Neural progenitor cell (in vitro differentiated cells): ENCODE measurements at regions not wholly inside any gene's neighbourhood (a gene's known extent, or its start where the extent isn't known, plus 50 kb on each side); places are given as distances from the start of the nearest gene placed in this dataset.
A peak's percentile ranks its signal among the peaks of the same experiment; 100 is the strongest.

ENCODE experiments used
- DNase-seq: peaks from one replicate; pipeline ENCODE4 v3.0.0-alpha.2; 2016; ENCODE audit warnings: low spot score
- H2AFZ ChIP-seq: fragments of 200-600 bp; sonication (generic); replicated peaks from 2 replicates; pipeline ENCODE4 v1.6.1; 2016; ENCODE audit warnings: antibody characterized with exemption
- H3F3A ChIP-seq: fragments of 200-600 bp; sonication (generic); 2 replicates; pipeline ENCODE4 v1.6.1; 2016; ENCODE audit warnings: antibody characterized with exemption, low read depth
- H3K27ac ChIP-seq: fragments of 200-600 bp; sonication (generic); 2 replicates; pipeline ENCODE4 v1.5.1; 2016; ENCODE audit warnings: mild to moderate bottlenecking
- H3K27me3 ChIP-seq: fragments of 200-600 bp; sonication (generic); 2 replicates; pipeline ENCODE4 v1.6.1; 2016; ENCODE audit warnings: mild to moderate bottlenecking, moderate library complexity
- H3K36me3 ChIP-seq: fragments of 200-600 bp; sonication (generic); 2 replicates; pipeline ENCODE4 v1.5.1; 2016
- H3K4me1 ChIP-seq: fragments of 200-600 bp; sonication (generic); 2 replicates; pipeline ENCODE4 v1.6.1; 2016; ENCODE audit warnings: mixed run types
- H3K4me2 ChIP-seq: fragments of 200-600 bp; sonication (generic); 2 replicates; pipeline ENCODE4 v1.6.1; 2016
- H3K4me3 ChIP-seq: fragments of 200-600 bp; sonication (generic); 2 replicates; pipeline ENCODE4 v1.5.1; 2016
- H3K79me2 ChIP-seq: fragments of 200-600 bp; sonication (generic); 2 replicates; pipeline ENCODE4 v1.6.1; 2016; ENCODE audit warnings: low read depth
- H3K9ac ChIP-seq: fragments of 200-600 bp; sonication (generic); 2 replicates; pipeline ENCODE4 v1.6.1; 2016
- H3K9me3 ChIP-seq: fragments of 200-600 bp; sonication (generic); 2 replicates; pipeline ENCODE4 v1.5.1; 2016; ENCODE audit warnings: low read depth
- H4K20me1 ChIP-seq: fragments of 200-600 bp; sonication (generic); 2 replicates; pipeline ENCODE4 v1.6.1; 2016; ENCODE audit warnings: low read depth
- H3K27ac Mint-ChIP-seq: 3 replicates; pipeline ENCODE4 v1.8.0; 2021; ENCODE audit warnings: mixed read lengths
- H3K27me3 Mint-ChIP-seq: 2 replicates; pipeline ENCODE4 v1.8.0; 2022; ENCODE audit warnings: low read depth, mild to moderate bottlenecking, inconsistent platforms, moderate library complexity, mixed read lengths; ENCODE audit not compliant: insufficient read depth
- H3K36me3 Mint-ChIP-seq: 3 replicates; pipeline ENCODE4 v1.8.0; 2021; ENCODE audit warnings: mixed read lengths
- H3K4me1 Mint-ChIP-seq: 3 replicates; pipeline ENCODE4 v1.8.0; 2021; ENCODE audit warnings: mixed read lengths
- H3K4me3 Mint-ChIP-seq: 3 replicates; pipeline ENCODE4 v1.8.0; 2021; ENCODE audit warnings: mild to moderate bottlenecking, moderate library complexity, mixed read lengths
- H3K9me3 Mint-ChIP-seq: 3 replicates; pipeline ENCODE4 v1.8.0; 2020; ENCODE audit warnings: mixed read lengths
- CTCF ChIP-seq: fragments of 200-600 bp; sonication (generic); IDR thresholded peaks from 2 replicates; pipeline ENCODE4 v1.5.1; 2017; ENCODE audit warnings: antibody characterized with exemption, mild to moderate bottlenecking
- EZH2 ChIP-seq: fragments of 200-600 bp; sonication (generic); IDR thresholded peaks from 2 replicates; pipeline ENCODE4 v1.6.1; 2017; ENCODE audit warnings: antibody characterized with exemption, mild to moderate bottlenecking, moderate library complexity
- EZH2phosphoT487 ChIP-seq: fragments of 200-600 bp; sonication (generic); IDR thresholded peaks from 2 replicates; pipeline ENCODE4 v1.6.1; 2017; ENCODE audit warnings: antibody characterized with exemption

GRCh38 chr11:112519751-112520150 is 259.1 kb upstream of the PLET1 start:
- Mint-ChIP-seq H3K4me1 (peaks cover 35% of the 10 kb centered on the region), H3K4me3 (no peak overlapping the region), H3K36me3 (no peaks in the 10 kb centered on the region), H3K9me3 (peaks cover 4% of the 10 kb centered on the region), H3K27me3 (peaks cover 12% of the 10 kb centered on the region), H3K27ac (peak overlapping the region; percentile 76)
- Histone ChIP-seq H3K79me2 (no peaks in the 10 kb centered on the region), H4K20me1 (no peaks in the 10 kb centered on the region), H3K4me1 (peaks cover 17% of the 10 kb centered on the region), H3K4me2 (no peak overlapping the region), H3F3A (peaks cover 15% of the 10 kb centered on the region), H3K9ac (no peak overlapping the region), H3K36me3 (no peaks in the 10 kb centered on the region), H3K9me3 (no peaks in the 10 kb centered on the region), H3K4me3 (no peak overlapping the region), H2AFZ (no peak overlapping the region), H3K27ac (no peak overlapping the region), H3K27me3 (no peaks in the 10 kb centered on the region)
- no peak for DNase-seq
- TF ChIP-seq EZH2 (no peak), EZH2phosphoT487 (no peak), CTCF (no peak)

GRCh38 chr11:112520354-112520753 is 259.7 kb upstream of the PLET1 start:
- Histone ChIP-seq H3K36me3 (no peaks in the 10 kb centered on the region), H3K27me3 (no peaks in the 10 kb centered on the region), H3F3A (peaks cover 15% of the 10 kb centered on the region), H4K20me1 (no peaks in the 10 kb centered on the region), H3K9ac (no peak overlapping the region), H3K4me2 (no peak overlapping the region), H3K79me2 (no peaks in the 10 kb centered on the region), H3K4me3 (no peak overlapping the region), H3K9me3 (no peaks in the 10 kb centered on the region), H3K4me1 (peaks cover 17% of the 10 kb centered on the region), H3K27ac (no peak overlapping the region), H2AFZ (no peak overlapping the region)
- H3K9me3 Mint-ChIP-seq = peaks cover 4% of the 10 kb centered on the region
- H3K27me3 Mint-ChIP-seq = peaks cover 12% of the 10 kb centered on the region
- peaks cover 34% of the 10 kb centered on the region for H3K4me1 Mint-ChIP-seq
- H3K36me3 Mint-ChIP-seq = no peaks in the 10 kb centered on the region
- no peak for TF ChIP-seq EZH2phosphoT487
- TF ChIP-seq EZH2 = no peak
- no peak for TF ChIP-seq CTCF
- H3K4me3 Mint-ChIP-seq = no peak overlapping the region
- no peak for DNase-seq
- no peak overlapping the region for H3K27ac Mint-ChIP-seq

GRCh38 chr11:112522536-112522935 is 261.9 kb upstream of the PLET1 start:
- H3K4me3 Mint-ChIP-seq = no peak overlapping the region
- Histone ChIP-seq H3K27me3 (no peaks in the 10 kb centered on the region), H3K27ac (no peak overlapping the region), H3K4me3 (no peak overlapping the region), H4K20me1 (no peaks in the 10 kb centered on the region), H3K4me1 (peaks cover 24% of the 10 kb centered on the region), H2AFZ (no peak overlapping the region), H3K9ac (no peak overlapping the region), H3K4me2 (no peak overlapping the region), H3K79me2 (no peaks in the 10 kb centered on the region), H3K36me3 (no peaks in the 10 kb centered on the region), H3K9me3 (no peaks in the 10 kb centered on the region), H3F3A (peaks cover 15% of the 10 kb centered on the region)
- peaks cover 4% of the 10 kb centered on the region for H3K9me3 Mint-ChIP-seq
- H3K27ac Mint-ChIP-seq = peak overlapping the region; percentile 40
- TF ChIP-seq CTCF = no peak
- TF ChIP-seq EZH2phosphoT487 = no peak
- no peak for TF ChIP-seq EZH2
- H3K4me1 Mint-ChIP-seq = peaks cover 31% of the 10 kb centered on the region
- no peaks in the 10 kb centered on the region for H3K36me3 Mint-ChIP-seq
- no peak for DNase-seq
- H3K27me3 Mint-ChIP-seq = peaks cover 14% of the 10 kb centered on the region

GRCh38 chr11:112523031-112523430 is 262.4 kb upstream of the PLET1 start:
- peak overlapping the region; percentile 27 for H3K4me3 Mint-ChIP-seq
- peaks cover 31% of the 10 kb centered on the region for H3K4me1 Mint-ChIP-seq
- Histone ChIP-seq H3K9me3 (no peaks in the 10 kb centered on the region), H3K36me3 (no peaks in the 10 kb centered on the region), H3K4me1 (peaks cover 24% of the 10 kb centered on the region), H3K79me2 (no peaks in the 10 kb centered on the region), H2AFZ (peak overlapping the region; percentile 47), H3K9ac (no peak overlapping the region), H4K20me1 (no peaks in the 10 kb centered on the region), H3K4me3 (no peak overlapping the region), H3K27ac (peak overlapping the region; percentile 75), H3F3A (peaks cover 15% of the 10 kb centered on the region), H3K4me2 (peak overlapping the region; percentile 60), H3K27me3 (no peaks in the 10 kb centered on the region)
- H3K27ac Mint-ChIP-seq = peak overlapping the region; percentile 40
- peaks cover 14% of the 10 kb centered on the region for H3K27me3 Mint-ChIP-seq
- TF ChIP-seq CTCF (no peak), EZH2 (no peak), EZH2phosphoT487 (no peak)
- peaks cover 4% of the 10 kb centered on the region for H3K9me3 Mint-ChIP-seq
- DNase-seq = no peak
- H3K36me3 Mint-ChIP-seq = no peaks in the 10 kb centered on the region
